ENCODE measurements at regions not wholly inside any gene's neighbourhood (a gene's known extent, or its start where the extent isn't known, plus 50 kb on each side); places are given as distances from the start of the nearest gene placed in this dataset.

GRCh38 chr17:71118039-71118438 is 948.7 kb downstream of the KCNJ2 start:
- TF ChIP-seq SPI1 (IDR thresholded peaks at IDR 0.05; ENCODE audit: borderline replicate concordance, low read depth) (no peak), POLR2AphosphoS5 (IDR thresholded peaks at IDR 0.05; ENCODE audit: low read depth) (no peak), REST (IDR thresholded peaks at IDR 0.05; ENCODE audit: insufficient replicate concordance, low read depth) (no peak), CTCF (IDR thresholded peaks at IDR 0.05; ENCODE audit: insufficient read depth, low read length) (no peak), GABPA (IDR thresholded peaks at IDR 0.05; ENCODE audit: low read depth) (no peak)
- no peak overlapping the region for H3K27ac ChIP-seq (replicated peaks)
- no peak for DNase-seq (ENCODE audit: low read depth in 1 of 2, low spot score in 1 of 2)
- H3K4me3 ChIP-seq (replicated peaks; ENCODE audit: insufficient read depth, low read length) = no peak overlapping the region
- H3K27me3 ChIP-seq (ENCODE audit: insufficient read depth, poor library complexity, severe bottlenecking) = no peaks in the 10 kb centered on the region

- TF ChIP-seq GABPA (IDR thresholded peaks at IDR 0.05; ENCODE audit: low read depth) (no peak), POLR2AphosphoS5 (IDR thresholded peaks at IDR 0.05; ENCODE audit: low read depth) (no peak), REST (IDR thresholded peaks at IDR 0.05; ENCODE audit: insufficient replicate concordance, low read depth) (no peak), CTCF (IDR thresholded peaks at IDR 0.05; ENCODE audit: insufficient read depth, low read length) (no peak), SPI1 (IDR thresholded peaks at IDR 0.05; ENCODE audit: borderline replicate concordance, low read depth) (no peak)
- no peak for DNase-seq (ENCODE audit: low read depth in 1 of 2, low spot score in 1 of 2)
- no peak overlapping the region for H3K4me3 ChIP-seq (replicated peaks; ENCODE audit: insufficient read depth, low read length)
- H3K27me3 ChIP-seq (ENCODE audit: insufficient read depth, poor library complexity, severe bottlenecking) = no peaks in the 10 kb centered on the region
- H3K27ac ChIP-seq (replicated peaks) = no peak overlapping the region
Observed at GRCh38 chr17:71127416-71127815, 958.1 kb downstream of the KCNJ2 start.

GRCh38 chr17:71142333-71142732 is 973.0 kb downstream of the KCNJ2 start:
- TF ChIP-seq REST (IDR thresholded peaks at IDR 0.05; ENCODE audit: insufficient replicate concordance, low read depth) (no peak), GABPA (IDR thresholded peaks at IDR 0.05; ENCODE audit: low read depth) (no peak), CTCF (IDR thresholded peaks at IDR 0.05; ENCODE audit: insufficient read depth, low read length) (no peak), SPI1 (IDR thresholded peaks at IDR 0.05; ENCODE audit: borderline replicate concordance, low read depth) (no peak), POLR2AphosphoS5 (IDR thresholded peaks at IDR 0.05; ENCODE audit: low read depth) (no peak)
- no peak overlapping the region for H3K4me3 ChIP-seq (replicated peaks; ENCODE audit: insufficient read depth, low read length)
- no peak for DNase-seq (ENCODE audit: low read depth in 1 of 2, low spot score in 1 of 2)
- H3K27me3 ChIP-seq (ENCODE audit: insufficient read depth, poor library complexity, severe bottlenecking) = no peaks in the 10 kb centered on the region
- no peak overlapping the region for H3K27ac ChIP-seq (replicated peaks)

All from HL-60 (cell line).